ENCODE measurements at regions not wholly inside any gene's neighbourhood (a gene's known extent, or its start where the extent isn't known, plus 50 kb on each side); places are given as distances from the start of the nearest gene placed in this dataset.

DNA sequence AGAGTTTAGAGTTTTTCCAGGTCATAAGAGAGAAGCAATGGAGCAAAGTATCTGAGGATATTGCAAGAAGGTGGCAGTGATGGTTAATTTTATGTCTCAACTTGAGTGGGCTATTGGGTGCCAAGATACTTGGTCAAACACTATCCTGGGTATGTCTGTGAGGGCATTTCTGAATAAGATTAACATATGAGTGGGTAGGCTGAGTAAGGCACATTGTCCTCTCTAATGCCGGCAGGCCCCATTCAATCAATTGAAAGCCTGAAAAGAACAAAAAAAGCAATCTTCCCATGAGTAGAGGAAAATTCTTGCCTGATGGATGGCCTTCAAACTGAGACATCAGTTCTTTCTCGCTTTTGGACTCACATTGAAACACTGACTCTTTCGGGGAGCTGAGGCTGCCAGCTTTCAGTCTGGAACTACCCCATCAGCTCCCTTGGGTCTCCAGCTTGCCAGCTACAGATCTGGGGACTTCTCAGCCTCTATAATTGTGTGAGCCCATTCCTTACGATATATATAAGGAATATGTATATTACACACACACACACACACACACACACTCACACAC, 228.8 kb downstream of the BUD13 start:
- Histone ChIP-seq H3K27ac (no peak overlapping the region), H3K4me3 (no peak overlapping the region), H3K4me1 (no peaks in the 10 kb centered on the region), H3K27me3 (peaks cover 0 to 5% of the 10 kb centered on the region in 2 donors), H3K36me3 (no peaks in the 10 kb centered on the region), H3K9me3 (peaks cover 0 to 10% (median 4%) of the 10 kb centered on the region in 3 donors)
- intact Hi-C loops (cut with DNase I; ENCODE audit: low total_unique reads) = no loop called here
- DNase-seq = peak; percentile 3 to 5
- TF ChIP-seq, protein P1, sequence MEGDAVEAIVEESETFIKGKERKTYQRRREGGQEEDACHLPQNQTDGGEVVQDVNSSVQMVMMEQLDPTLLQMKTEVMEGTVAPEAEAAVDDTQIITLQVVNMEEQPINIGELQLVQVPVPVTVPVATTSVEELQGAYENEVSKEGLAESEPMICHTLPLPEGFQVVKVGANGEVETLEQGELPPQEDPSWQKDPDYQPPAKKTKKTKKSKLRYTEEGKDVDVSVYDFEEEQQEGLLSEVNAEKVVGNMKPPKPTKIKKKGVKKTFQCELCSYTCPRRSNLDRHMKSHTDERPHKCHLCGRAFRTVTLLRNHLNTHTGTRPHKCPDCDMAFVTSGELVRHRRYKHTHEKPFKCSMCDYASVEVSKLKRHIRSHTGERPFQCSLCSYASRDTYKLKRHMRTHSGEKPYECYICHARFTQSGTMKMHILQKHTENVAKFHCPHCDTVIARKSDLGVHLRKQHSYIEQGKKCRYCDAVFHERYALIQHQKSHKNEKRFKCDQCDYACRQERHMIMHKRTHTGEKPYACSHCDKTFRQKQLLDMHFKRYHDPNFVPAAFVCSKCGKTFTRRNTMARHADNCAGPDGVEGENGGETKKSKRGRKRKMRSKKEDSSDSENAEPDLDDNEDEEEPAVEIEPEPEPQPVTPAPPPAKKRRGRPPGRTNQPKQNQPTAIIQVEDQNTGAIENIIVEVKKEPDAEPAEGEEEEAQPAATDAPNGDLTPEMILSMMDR (IDR thresholded peaks at IDR 0.05) = no peak

DNA sequence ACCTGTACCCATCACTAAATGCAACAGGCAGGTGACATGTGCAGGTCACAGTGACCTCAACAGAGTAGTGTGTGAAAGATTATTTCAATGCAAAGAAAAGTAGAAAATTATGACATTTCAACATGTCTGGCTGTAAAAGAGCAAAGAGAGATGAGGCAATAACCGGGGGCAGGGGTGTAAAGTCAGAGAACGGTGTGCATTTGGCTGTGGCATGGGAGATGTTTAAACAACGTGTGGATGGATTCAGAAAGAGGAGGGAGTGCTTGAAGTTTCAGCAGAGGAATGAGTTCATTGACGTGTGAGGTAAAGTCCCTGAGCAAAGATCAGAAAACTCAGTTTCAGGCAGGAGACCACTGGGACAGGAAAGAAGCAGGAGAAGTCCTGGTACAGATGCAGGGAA, 229.7 kb downstream of the BUD13 start:
- intact Hi-C loops (cut with DNase I; ENCODE audit: low total_unique reads) = no loop called here
- Histone ChIP-seq H3K4me3 (no peak overlapping the region), H3K27me3 (peaks cover 0 to 5% of the 10 kb centered on the region in 2 donors), H3K27ac (no peak overlapping the region), H3K9me3 (peaks cover 0 to 7% (median 0%) of the 10 kb centered on the region in 3 donors), H3K4me1 (no peaks in the 10 kb centered on the region), H3K36me3 (no peaks in the 10 kb centered on the region)
- peak in 1 of 2 donors; percentile 1 for DNase-seq
- TF ChIP-seq, protein P1 (IDR thresholded peaks at IDR 0.05) = no peak

DNA sequence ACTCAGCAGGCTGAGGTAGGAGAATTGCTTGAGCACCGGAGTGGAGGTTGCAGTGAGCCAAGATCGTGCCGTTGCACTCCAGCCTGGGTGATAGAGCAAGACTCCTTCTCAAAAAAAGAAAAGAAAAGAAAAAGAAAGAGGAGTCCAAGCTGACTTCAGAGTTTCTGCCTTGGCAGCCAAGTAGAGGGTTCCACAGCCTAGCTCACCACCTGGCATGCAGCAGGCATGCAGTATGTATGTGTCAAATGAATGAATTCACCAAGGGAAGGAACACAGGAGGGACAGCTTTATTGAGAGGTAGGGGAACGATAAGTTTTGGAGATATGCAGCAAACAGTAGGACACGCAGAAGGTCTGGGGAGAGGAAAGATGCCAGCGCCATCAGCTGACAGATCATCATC, 230.4 kb downstream of the BUD13 start:
- H3K27me3 ChIP-seq = peaks cover 0 to 5% of the 10 kb centered on the region in 2 donors
- H3K4me3 ChIP-seq = no peak overlapping the region
- intact Hi-C loops (cut with DNase I; ENCODE audit: low total_unique reads) = no loop called here
- H3K27ac ChIP-seq = no peak overlapping the region
- TF ChIP-seq, protein P1 (IDR thresholded peaks at IDR 0.05) = no peak
- no peaks in the 10 kb centered on the region for H3K36me3 ChIP-seq
- H3K4me1 ChIP-seq = no peaks in the 10 kb centered on the region
- DNase-seq = peak in 1 of 2 donors; percentile 10
- H3K9me3 ChIP-seq = peaks cover 0 to 7% (median 0%) of the 10 kb centered on the region in 3 donors

DNA sequence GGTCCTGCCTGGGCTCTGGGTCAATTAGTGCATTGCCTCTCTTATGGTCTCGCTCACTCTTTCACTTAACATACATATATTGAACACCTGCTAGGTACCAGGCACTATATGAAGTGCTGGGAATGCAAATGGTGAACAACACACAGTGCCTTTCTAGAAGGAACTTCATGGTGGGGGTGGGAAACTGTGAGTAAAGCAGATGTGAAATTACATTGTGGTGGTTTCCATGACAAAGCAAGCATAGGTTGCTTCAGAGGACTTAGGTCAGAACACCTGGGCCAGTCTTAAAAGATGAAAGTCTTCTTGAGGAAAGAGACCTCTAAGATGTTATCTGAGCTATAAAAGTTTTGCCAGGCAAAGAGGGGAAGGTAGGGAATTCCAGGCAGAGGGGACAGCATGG, 231.3 kb downstream of the BUD13 start:
- intact Hi-C loops (cut with DNase I; ENCODE audit: low total_unique reads) = no loop called here
- Histone ChIP-seq H3K4me1 (no peaks in the 10 kb centered on the region), H3K27ac (no peak overlapping the region), H3K27me3 (peaks cover 0 to 5% of the 10 kb centered on the region in 2 donors), H3K4me3 (no peak overlapping the region), H3K36me3 (no peaks in the 10 kb centered on the region), H3K9me3 (peaks cover 0 to 7% (median 0%) of the 10 kb centered on the region in 3 donors)
- TF ChIP-seq, protein P1 (IDR thresholded peaks at IDR 0.05) = no peak
- no peak for DNase-seq

DNA sequence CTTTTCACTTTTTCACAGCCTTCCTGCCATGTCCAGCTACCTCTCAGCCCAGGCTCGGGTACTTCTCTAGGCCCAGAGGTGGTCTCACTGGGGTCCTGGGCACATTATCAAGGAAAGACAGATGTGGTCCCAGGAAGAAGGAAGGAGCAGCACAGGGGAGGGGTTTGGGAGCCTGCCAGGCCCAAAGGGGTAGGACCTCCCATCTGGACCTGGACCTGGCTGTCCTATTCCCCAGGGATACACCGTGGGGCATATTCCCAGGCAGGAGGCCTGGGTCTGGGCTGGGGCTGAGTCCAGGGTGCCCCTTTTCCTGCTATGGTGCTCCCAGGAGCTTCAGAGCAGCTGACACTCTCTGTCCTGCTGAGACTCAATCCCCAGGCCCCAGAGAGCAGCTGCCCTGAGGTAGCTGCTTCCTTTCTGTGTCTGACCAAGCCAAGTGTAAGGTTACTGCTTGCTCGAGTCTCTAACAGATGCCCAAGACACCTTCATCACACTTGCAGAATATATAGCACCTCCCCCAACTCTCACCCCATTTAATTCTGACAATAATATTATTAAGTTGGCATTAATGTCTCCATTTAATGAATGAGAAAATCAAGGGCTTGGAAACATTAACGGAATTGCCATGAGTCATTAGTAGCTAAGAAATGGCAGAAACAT, 232.0 kb downstream of the BUD13 start:
- TF ChIP-seq, protein P1 (IDR thresholded peaks at IDR 0.05) = no peak
- Histone ChIP-seq H3K4me1 (no peaks in the 10 kb centered on the region), H3K36me3 (no peaks in the 10 kb centered on the region), H3K4me3 (no peak overlapping the region), H3K27me3 (peaks cover 0 to 9% of the 10 kb centered on the region in 2 donors), H3K9me3 (peaks cover 0 to 7% (median 0%) of the 10 kb centered on the region in 3 donors), H3K27ac (no peak overlapping the region)
- peak in 1 of 2 donors; percentile 37 for DNase-seq
- intact Hi-C loops (cut with DNase I; ENCODE audit: low total_unique reads) = no loop called here
